PC-3 (cell line): ENCODE measurements at regions not wholly inside any gene's neighbourhood (a gene's known extent, or its start where the extent isn't known, plus 50 kb on each side); places are given as distances from the start of the nearest gene placed in this dataset.

Experiments
- ATAC-seq: fragments of 200-7000 bp; cut with Tn5 transposase; 2 replicates; pipeline ENCODE4 v1.9.1; 2020; ENCODE audit warnings: mild to moderate bottlenecking, moderate library complexity
- BruUV-seq: library from RNA; stranded (reverse); fragments of 400-500 nt; replicated peaks from 2 replicates; lab custom pipeline; 2021; lab: Mats Ljungman, UMichigan
- CTCF ChIA-PET: fragments of 300-600 bp; sonication (Branson Sonifier 250); formaldehyde crosslinking; loops from one replicate; lab custom pipeline; 2022; ENCODE audit warnings: antibody characterized with exemption; lab: Charles Lee
- POLR2A ChIA-PET: fragments of 300-600 bp; sonication (Branson Sonifier 250); formaldehyde crosslinking; loops from one replicate; lab custom pipeline; 2022; ENCODE audit warnings: antibody characterized with exemption; ENCODE audit not compliant: unreplicated experiment; lab: Charles Lee
- DNase-seq: peaks from one replicate; pipeline ENCODE4 v3.0.0-alpha.2; 2015
- H2AFZ ChIP-seq: fragments of 300-600 bp; sonication (generic); 2 replicates; pipeline ENCODE4 v1.6.0; 2016; ENCODE audit warnings: antibody characterized with exemption, low read length
- H3F3A ChIP-seq: fragments of 300-600 bp; sonication (generic); one replicate; pipeline ENCODE4 v1.6.0; 2017; ENCODE audit warnings: antibody characterized with exemption, low read length, control low read depth, mild to moderate bottlenecking; ENCODE audit not compliant: unreplicated experiment
- H3K27ac ChIP-seq: fragments of 300-600 bp; sonication (generic); 2 replicates; pipeline ENCODE4 v1.5.1; 2016; ENCODE audit warnings: mild to moderate bottlenecking, low read length
- H3K27me3 ChIP-seq: fragments of 300-600 bp; sonication (generic); 2 replicates; pipeline ENCODE4 v1.6.1; 2016; ENCODE audit warnings: low read length, mixed read lengths
- H3K36me3 ChIP-seq: fragments of 300-600 bp; sonication (generic); 2 replicates; pipeline ENCODE4 v1.6.1; 2016; ENCODE audit warnings: low read depth, mixed run types, low read length, mixed read lengths
- H3K4me1 ChIP-seq: fragments of 300-600 bp; sonication (generic); 2 replicates; pipeline ENCODE4 v1.5.1; 2016; ENCODE audit warnings: low read length; ENCODE audit not compliant: insufficient read depth
- H3K4me2 ChIP-seq: fragments of 300-600 bp; sonication (generic); 2 replicates; pipeline ENCODE4 v1.6.0; 2016; ENCODE audit warnings: low read length
- H3K4me3 ChIP-seq: fragments of 300-600 bp; sonication (generic); 2 replicates; pipeline ENCODE4 v1.5.1; 2016; ENCODE audit warnings: mild to moderate bottlenecking, low read length, mixed read lengths
- H3K79me2 ChIP-seq: fragments of 300-600 bp; sonication (generic); 2 replicates; pipeline ENCODE4 v1.6.1; 2017; ENCODE audit warnings: low read length, mixed read lengths
- H3K9ac ChIP-seq: fragments of 300-600 bp; sonication (generic); 2 replicates; pipeline ENCODE4 v1.6.0; 2016; ENCODE audit warnings: mild to moderate bottlenecking, low read length
- H3K9me2 ChIP-seq: fragments of 300-600 bp; sonication (generic); replicated peaks from 2 replicates; pipeline ENCODE4 v1.6.1; 2016; ENCODE audit warnings: mixed run types, low read length, mixed read lengths
- H3K9me3 ChIP-seq: fragments of 300-600 bp; sonication (generic); 2 replicates; pipeline ENCODE4 v1.6.1; 2016; ENCODE audit warnings: low read length, mixed read lengths
- H4K20me1 ChIP-seq: fragments of 300-600 bp; sonication (generic); 2 replicates; pipeline ENCODE4 v1.6.1; 2016; ENCODE audit warnings: low read length, mixed read lengths
- CTCF ChIP-seq: fragments of 300-600 bp; sonication (generic); conservative IDR thresholded peaks from 2 replicates; pipeline ENCODE4 v1.5.1; 2017; ENCODE audit warnings: antibody characterized with exemption, low read depth, mild to moderate bottlenecking, low read length
- EZH2 ChIP-seq: fragments of 300-600 bp; sonication (generic); IDR thresholded peaks from one replicate; pipeline ENCODE4 v1.6.1; 2017; ENCODE audit warnings: antibody characterized with exemption, mild to moderate bottlenecking, low read length; ENCODE audit not compliant: unreplicated experiment
- EZH2phosphoT487 ChIP-seq: fragments of 300-600 bp; sonication (generic); IDR thresholded peaks from 2 replicates; pipeline ENCODE4 v1.6.1; 2018; ENCODE audit warnings: mild to moderate bottlenecking, antibody characterized with exemption, low read length, borderline replicate concordance
- intact Hi-C: fragments of 100-400 bp; cut with micrococcal nuclease; formaldehyde crosslinking; loops from 2 replicates; pipeline ENCODE4 v1.9.0; 2023

- DNase-seq (no peak), ATAC-seq (no peak)
- no peak overlapping the region for H3K4me3 ChIP-seq
- no peaks in the 10 kb centered on the region for H3K36me3 ChIP-seq
- no peak overlapping the region for H2AFZ ChIP-seq
- H3K27ac ChIP-seq: no peak overlapping the region
- H3K9me3 ChIP-seq: no peaks in the 10 kb centered on the region
- intact Hi-C loops: no loop called here
- H3K4me2 ChIP-seq: no peak overlapping the region
- H3K9me2 ChIP-seq: no peaks in the 10 kb centered on the region
- no peaks in the 10 kb centered on the region for H4K20me1 ChIP-seq
- no peaks in the 10 kb centered on the region for H3K79me2 ChIP-seq
- TF ChIP-seq EZH2 (no peak), CTCF (no peak), EZH2phosphoT487 (no peak)
- H3K4me1 ChIP-seq: no peaks in the 10 kb centered on the region
- ChIA-PET CTCF (no interaction called here), POLR2A (no interaction called here)
- no peak overlapping the region for H3K9ac ChIP-seq
- peaks cover 33% of the 10 kb centered on the region for H3K27me3 ChIP-seq
- BruUV-seq: no TSS peak
- H3F3A ChIP-seq: no peaks in the 10 kb centered on the region
These were observed 50.8 kb upstream of the CACNA2D3 start for GRCh38 chr3:54071601-54072000.

DNA sequence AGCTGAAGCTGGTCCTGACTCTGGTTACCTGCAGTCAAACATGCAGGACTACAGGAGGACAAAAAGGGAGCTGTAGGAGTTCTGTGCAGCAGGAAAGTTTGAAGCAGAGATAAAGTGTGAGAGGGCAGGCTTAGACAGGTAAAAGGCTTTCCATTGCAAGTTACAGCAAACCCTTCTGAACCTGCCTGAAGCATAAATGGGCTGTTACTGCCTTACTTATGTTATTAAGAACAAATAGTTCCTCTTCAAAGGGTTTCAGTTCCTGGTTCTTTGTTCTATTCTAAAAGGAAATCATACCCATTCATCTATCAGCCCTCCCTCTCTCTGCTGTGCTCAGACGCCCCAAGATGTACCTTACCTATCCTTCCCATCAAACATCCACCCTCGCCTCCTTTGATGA lies 52.4 kb upstream of the CACNA2D3 start:
- CTCF ChIA-PET: no interaction called here
- POLR2A ChIA-PET: no interaction called here
- no peak for DNase-seq

GRCh38 chr3:54067055-54067698 lies 55.2 kb upstream of the CACNA2D3 start:
- no peak for DNase-seq
- ChIA-PET POLR2A (no interaction called here), CTCF (no interaction called here)
- Histone ChIP-seq H4K20me1 (no peaks in the 10 kb centered on the region), H3K27me3 (peaks cover 20% of the 10 kb centered on the region; the same call in 1 of the 2 replicates), H3K4me2 (no peak overlapping the region), H3K4me3 (no peak overlapping the region), H3K9me3 (no peaks in the 10 kb centered on the region), H3K79me2 (no peaks in the 10 kb centered on the region), H3K9ac (no peak overlapping the region), H2AFZ (no peak overlapping the region), H3K36me3 (no peaks in the 10 kb centered on the region), H3K4me1 (no peaks in the 10 kb centered on the region), H3F3A (no peaks in the 10 kb centered on the region), H3K27ac (no peak overlapping the region), H3K9me2 (no peaks in the 10 kb centered on the region)
- no peak for ATAC-seq
- no TSS peak for BruUV-seq
- TF ChIP-seq CTCF (no peak), EZH2 (no peak), EZH2phosphoT487 (no peak)
- intact Hi-C loops: no loop called here

More for the DNA sequence above, 52.4 kb upstream of the CACNA2D3 start:
- H3K27ac ChIP-seq: no peak overlapping the region
- no peak overlapping the region for H2AFZ ChIP-seq
- no peak overlapping the region for H3K9ac ChIP-seq
- no peaks in the 10 kb centered on the region for H3K36me3 ChIP-seq
- intact Hi-C loops: no loop called here
- no peaks in the 10 kb centered on the region for H3F3A ChIP-seq
- BruUV-seq: no TSS peak
- no peak for ATAC-seq
- no peaks in the 10 kb centered on the region for H3K9me3 ChIP-seq
- H3K27me3 ChIP-seq: peaks cover 28% of the 10 kb centered on the region
- no peaks in the 10 kb centered on the region for H3K79me2 ChIP-seq
- H3K9me2 ChIP-seq: no peaks in the 10 kb centered on the region
- H4K20me1 ChIP-seq: no peaks in the 10 kb centered on the region
- no peak overlapping the region for H3K4me3 ChIP-seq
- TF ChIP-seq EZH2phosphoT487: no peak
- TF ChIP-seq EZH2: no peak
- H3K4me2 ChIP-seq: no peak overlapping the region
- H3K4me1 ChIP-seq: no peaks in the 10 kb centered on the region
